ENCODE measurements at regions not wholly inside any gene's neighbourhood (a gene's known extent, or its start where the extent isn't known, plus 50 kb on each side); places are given as distances from the start of the nearest gene placed in this dataset.

- 65 to 76% (median 68%) methylated on average over 6 of the region's 6 CpGs for WGBS, 4 donors
- Histone ChIP-seq H3K27me3 (no peaks in the 10 kb centered on the region), H3K4me3 (no peak overlapping the region), H3K4me1 (replicated peaks in 1 of 2) (no peaks in the 10 kb centered on the region), H3K9me3 (replicated peaks in 1 of 3) (no peaks in the 10 kb centered on the region), H3K27ac (no peak overlapping the region), H3K36me3 (replicated peaks in 1 of 2) (no peaks in the 10 kb centered on the region)
- intact Hi-C loops (cut with DNase I), result no loop called here
- no peak for DNase-seq
- TF ChIP-seq POLR2A (IDR thresholded peaks at IDR 0.05) (no peak), CTCF (IDR thresholded peaks at IDR 0.05) (no peak)
Observed at GRCh38 chr4:18540349-18540748, 518.8 kb upstream of the LCORL start.

GRCh38 chr4:18538121-18538520 is 516.6 kb upstream of the LCORL start:
- WGBS, 4 donors, result 43 to 84% (median 50%) methylated on average over 2 of the region's 2 CpGs
- H3K27ac ChIP-seq, result no peak overlapping the region
- H3K9me3 ChIP-seq (replicated peaks in 1 of 3), result no peaks in the 10 kb centered on the region
- H3K27me3 ChIP-seq, result no peaks in the 10 kb centered on the region
- H3K36me3 ChIP-seq (replicated peaks in 1 of 2), result no peaks in the 10 kb centered on the region
- H3K4me1 ChIP-seq (replicated peaks in 1 of 2), result no peaks in the 10 kb centered on the region
- H3K4me3 ChIP-seq, result no peak overlapping the region
- intact Hi-C loops (cut with DNase I), result no loop called here
- DNase-seq, result no peak
- no peak for TF ChIP-seq POLR2A (IDR thresholded peaks at IDR 0.05)
- TF ChIP-seq CTCF (IDR thresholded peaks at IDR 0.05), result no peak

GRCh38 chr4:18536428-18536827 is 514.9 kb upstream of the LCORL start:
- 72 to 87% (median 81%) methylated on average over 2 of the region's 2 CpGs for WGBS, 4 donors
- Histone ChIP-seq H3K27ac (no peak overlapping the region), H3K36me3 (replicated peaks in 1 of 2) (no peaks in the 10 kb centered on the region), H3K27me3 (no peaks in the 10 kb centered on the region), H3K9me3 (replicated peaks in 1 of 3) (no peaks in the 10 kb centered on the region), H3K4me1 (replicated peaks in 1 of 2) (no peaks in the 10 kb centered on the region), H3K4me3 (no peak overlapping the region)
- no peak for DNase-seq
- TF ChIP-seq CTCF (IDR thresholded peaks at IDR 0.05) (no peak), POLR2A (IDR thresholded peaks at IDR 0.05) (no peak)
- intact Hi-C loops (cut with DNase I), result no loop called here

GRCh38 chr4:18535948-18536347 is 514.4 kb upstream of the LCORL start:
- no peak overlapping the region for H3K4me3 ChIP-seq
- no peaks in the 10 kb centered on the region for H3K36me3 ChIP-seq (replicated peaks in 1 of 2)
- intact Hi-C loops (cut with DNase I), result no loop called here
- TF ChIP-seq POLR2A (IDR thresholded peaks at IDR 0.05), result no peak
- no peak for TF ChIP-seq CTCF (IDR thresholded peaks at IDR 0.05)
- no peaks in the 10 kb centered on the region for H3K4me1 ChIP-seq (replicated peaks in 1 of 2)
- H3K9me3 ChIP-seq (replicated peaks in 1 of 3), result no peaks in the 10 kb centered on the region
- DNase-seq, result no peak
- H3K27me3 ChIP-seq, result no peaks in the 10 kb centered on the region
- no peak overlapping the region for H3K27ac ChIP-seq

Data from adrenal gland (tissue), 9 donors.